ENCODE measurements at regions not wholly inside any gene's neighbourhood (a gene's known extent, or its start where the extent isn't known, plus 50 kb on each side); places are given as distances from the start of the nearest gene placed in this dataset.

DNA sequence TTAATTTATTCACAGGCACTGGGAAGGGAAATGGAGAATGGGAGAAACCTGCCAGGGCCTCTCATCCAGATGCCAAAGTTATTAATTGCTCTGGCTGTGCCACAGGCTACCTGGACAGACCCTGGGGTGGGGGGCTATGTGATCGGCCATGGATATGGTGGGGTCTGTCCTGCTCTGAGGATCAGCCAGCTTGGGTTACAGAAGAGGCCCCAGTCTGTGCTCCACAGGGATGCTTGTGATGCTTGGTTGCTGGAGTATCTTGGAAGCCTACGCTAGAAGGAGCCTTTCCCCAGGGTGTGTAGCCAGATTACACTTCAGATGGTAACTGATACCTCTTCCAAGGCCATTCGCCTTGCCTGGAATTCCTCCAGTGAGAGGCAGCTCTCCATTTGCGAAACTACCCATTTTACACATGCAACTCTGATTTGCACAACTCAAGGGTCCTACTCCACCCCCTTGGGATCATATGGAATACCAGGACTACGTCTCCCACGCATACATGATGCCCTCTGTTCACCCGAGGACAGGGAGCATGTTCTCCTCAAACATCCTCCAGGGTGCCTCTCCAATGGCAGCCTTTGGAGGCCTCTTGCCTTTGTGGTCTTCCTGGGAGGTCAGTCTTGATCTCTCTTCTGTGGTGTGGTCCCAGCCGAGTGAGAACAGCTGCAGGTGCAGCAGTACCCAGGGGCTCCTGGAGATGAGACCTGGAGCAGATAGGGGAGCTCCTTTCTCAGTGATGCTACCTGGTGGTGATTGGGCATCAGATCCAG is 186.6 kb upstream of the TSHZ3 start:
- TF ChIP-seq, protein P1, sequence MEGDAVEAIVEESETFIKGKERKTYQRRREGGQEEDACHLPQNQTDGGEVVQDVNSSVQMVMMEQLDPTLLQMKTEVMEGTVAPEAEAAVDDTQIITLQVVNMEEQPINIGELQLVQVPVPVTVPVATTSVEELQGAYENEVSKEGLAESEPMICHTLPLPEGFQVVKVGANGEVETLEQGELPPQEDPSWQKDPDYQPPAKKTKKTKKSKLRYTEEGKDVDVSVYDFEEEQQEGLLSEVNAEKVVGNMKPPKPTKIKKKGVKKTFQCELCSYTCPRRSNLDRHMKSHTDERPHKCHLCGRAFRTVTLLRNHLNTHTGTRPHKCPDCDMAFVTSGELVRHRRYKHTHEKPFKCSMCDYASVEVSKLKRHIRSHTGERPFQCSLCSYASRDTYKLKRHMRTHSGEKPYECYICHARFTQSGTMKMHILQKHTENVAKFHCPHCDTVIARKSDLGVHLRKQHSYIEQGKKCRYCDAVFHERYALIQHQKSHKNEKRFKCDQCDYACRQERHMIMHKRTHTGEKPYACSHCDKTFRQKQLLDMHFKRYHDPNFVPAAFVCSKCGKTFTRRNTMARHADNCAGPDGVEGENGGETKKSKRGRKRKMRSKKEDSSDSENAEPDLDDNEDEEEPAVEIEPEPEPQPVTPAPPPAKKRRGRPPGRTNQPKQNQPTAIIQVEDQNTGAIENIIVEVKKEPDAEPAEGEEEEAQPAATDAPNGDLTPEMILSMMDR (IDR thresholded peaks at IDR 0.05) = no peak
- TF ChIP-seq EP300 (IDR thresholded peaks at IDR 0.05) (no peak), POLR2AphosphoS5 (IDR thresholded peaks at IDR 0.05) (no peak), POLR2A (IDR thresholded peaks at IDR 0.05) (no peak)

Data from gastroesophageal sphincter (tissue), 3 donors.